HL-60 (cell line): ENCODE measurements at regions not wholly inside any gene's neighbourhood (a gene's known extent, or its start where the extent isn't known, plus 50 kb on each side); places are given as distances from the start of the nearest gene placed in this dataset.

ENCODE experiments used
- DNase-seq, 2 experiments: peaks; one replicate each; pipeline ENCODE4 v3.0.0-alpha.2; 2010 to 2020; ENCODE audit warnings: low read depth in 1 of 2, low spot score in 1 of 2
- H3K27ac ChIP-seq: fragments of 250-450 bp; sonication (Bioruptor Pico); replicated peaks from 2 replicates; pipeline ENCODE4 v1.5.1; 2020; ENCODE audit warnings: mild to moderate bottlenecking, moderate library complexity
- H3K27me3 ChIP-seq: fragments of 250-450 bp; sonication (Bioruptor Pico); 2 replicates; pipeline ENCODE4 v1.5.1; 2021; ENCODE audit warnings: mild to moderate bottlenecking, moderate library complexity; ENCODE audit not compliant: insufficient read depth, poor library complexity, severe bottlenecking
- H3K4me3 ChIP-seq: replicated peaks from 2 replicates; pipeline ENCODE4 v1.5.1; 2011; ENCODE audit warnings: mild to moderate bottlenecking, control low read depth, low read length; ENCODE audit not compliant: insufficient read depth
- GABPA ChIP-seq: IDR thresholded peaks from 2 replicates; pipeline ENCODE4 v1.6.1; 2012; ENCODE audit warnings: low read depth
- POLR2AphosphoS5 ChIP-seq: IDR thresholded peaks from 2 replicates; pipeline ENCODE4 v1.6.1; 2012; ENCODE audit warnings: low read depth
- SPI1 ChIP-seq: IDR thresholded peaks from 2 replicates; pipeline ENCODE4 v1.6.1; 2012; ENCODE audit warnings: low read depth, mild to moderate bottlenecking, borderline replicate concordance
- TF ChIP-seq, protein P1 (sequence below): IDR thresholded peaks from one replicate; pipeline ENCODE4 v1.5.1; 2011; ENCODE audit warnings: low read length, control low read depth, inconsistent platforms; ENCODE audit not compliant: insufficient read depth
- TF ChIP-seq, protein P2 (sequence below): IDR thresholded peaks from 2 replicates; pipeline ENCODE4 v1.6.1; 2012; ENCODE audit warnings: low read depth; ENCODE audit not compliant: insufficient replicate concordance

DNA sequence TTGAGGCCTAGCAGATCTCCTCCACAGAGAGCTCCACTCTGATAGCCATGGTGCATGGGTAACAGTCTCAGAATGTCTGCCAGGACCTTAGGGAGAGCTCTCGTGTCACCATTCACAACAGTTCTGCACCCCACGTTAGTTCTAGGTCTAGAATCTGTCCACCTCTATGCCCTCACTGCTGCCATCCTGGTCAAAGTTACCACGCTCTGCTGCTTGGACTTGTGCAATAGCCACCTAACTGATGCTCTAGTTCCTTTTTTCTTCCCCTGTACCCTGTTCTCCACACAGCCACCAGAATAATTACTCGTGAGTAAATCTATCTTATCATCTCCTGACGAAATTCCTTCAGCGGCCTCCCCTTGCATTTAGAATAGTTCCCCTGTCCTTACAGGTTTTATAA lies 268.8 kb upstream of the GATB start:
- H3K27ac ChIP-seq: no peak overlapping the region
- DNase-seq: peak; percentile 30 to 53

DNA sequence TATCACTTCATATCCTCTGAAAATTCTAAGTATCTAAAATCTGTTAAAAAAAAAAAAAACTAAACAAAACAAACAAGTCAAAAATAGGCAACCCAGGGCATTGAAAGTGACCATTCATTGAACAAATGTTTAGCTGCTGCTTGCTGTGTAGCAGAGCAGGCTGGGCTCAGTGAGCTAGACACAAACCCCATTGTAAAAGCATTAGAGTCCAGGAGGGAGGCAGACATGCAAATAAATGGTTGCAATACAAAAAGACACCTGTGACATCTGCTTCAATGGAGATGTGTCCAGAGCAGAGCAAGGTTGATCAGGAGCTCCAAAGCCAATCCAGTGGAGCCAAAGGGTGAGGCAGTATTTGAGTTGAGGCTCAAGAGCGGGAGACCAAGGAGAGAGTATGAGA lies 267.3 kb upstream of the GATB start:
- no peak for TF ChIP-seq SPI1
- TF ChIP-seq POLR2AphosphoS5: no peak
- no peak for TF ChIP-seq GABPA
- TF ChIP-seq, protein P1, sequence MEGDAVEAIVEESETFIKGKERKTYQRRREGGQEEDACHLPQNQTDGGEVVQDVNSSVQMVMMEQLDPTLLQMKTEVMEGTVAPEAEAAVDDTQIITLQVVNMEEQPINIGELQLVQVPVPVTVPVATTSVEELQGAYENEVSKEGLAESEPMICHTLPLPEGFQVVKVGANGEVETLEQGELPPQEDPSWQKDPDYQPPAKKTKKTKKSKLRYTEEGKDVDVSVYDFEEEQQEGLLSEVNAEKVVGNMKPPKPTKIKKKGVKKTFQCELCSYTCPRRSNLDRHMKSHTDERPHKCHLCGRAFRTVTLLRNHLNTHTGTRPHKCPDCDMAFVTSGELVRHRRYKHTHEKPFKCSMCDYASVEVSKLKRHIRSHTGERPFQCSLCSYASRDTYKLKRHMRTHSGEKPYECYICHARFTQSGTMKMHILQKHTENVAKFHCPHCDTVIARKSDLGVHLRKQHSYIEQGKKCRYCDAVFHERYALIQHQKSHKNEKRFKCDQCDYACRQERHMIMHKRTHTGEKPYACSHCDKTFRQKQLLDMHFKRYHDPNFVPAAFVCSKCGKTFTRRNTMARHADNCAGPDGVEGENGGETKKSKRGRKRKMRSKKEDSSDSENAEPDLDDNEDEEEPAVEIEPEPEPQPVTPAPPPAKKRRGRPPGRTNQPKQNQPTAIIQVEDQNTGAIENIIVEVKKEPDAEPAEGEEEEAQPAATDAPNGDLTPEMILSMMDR: no peak
- TF ChIP-seq, protein P2, sequence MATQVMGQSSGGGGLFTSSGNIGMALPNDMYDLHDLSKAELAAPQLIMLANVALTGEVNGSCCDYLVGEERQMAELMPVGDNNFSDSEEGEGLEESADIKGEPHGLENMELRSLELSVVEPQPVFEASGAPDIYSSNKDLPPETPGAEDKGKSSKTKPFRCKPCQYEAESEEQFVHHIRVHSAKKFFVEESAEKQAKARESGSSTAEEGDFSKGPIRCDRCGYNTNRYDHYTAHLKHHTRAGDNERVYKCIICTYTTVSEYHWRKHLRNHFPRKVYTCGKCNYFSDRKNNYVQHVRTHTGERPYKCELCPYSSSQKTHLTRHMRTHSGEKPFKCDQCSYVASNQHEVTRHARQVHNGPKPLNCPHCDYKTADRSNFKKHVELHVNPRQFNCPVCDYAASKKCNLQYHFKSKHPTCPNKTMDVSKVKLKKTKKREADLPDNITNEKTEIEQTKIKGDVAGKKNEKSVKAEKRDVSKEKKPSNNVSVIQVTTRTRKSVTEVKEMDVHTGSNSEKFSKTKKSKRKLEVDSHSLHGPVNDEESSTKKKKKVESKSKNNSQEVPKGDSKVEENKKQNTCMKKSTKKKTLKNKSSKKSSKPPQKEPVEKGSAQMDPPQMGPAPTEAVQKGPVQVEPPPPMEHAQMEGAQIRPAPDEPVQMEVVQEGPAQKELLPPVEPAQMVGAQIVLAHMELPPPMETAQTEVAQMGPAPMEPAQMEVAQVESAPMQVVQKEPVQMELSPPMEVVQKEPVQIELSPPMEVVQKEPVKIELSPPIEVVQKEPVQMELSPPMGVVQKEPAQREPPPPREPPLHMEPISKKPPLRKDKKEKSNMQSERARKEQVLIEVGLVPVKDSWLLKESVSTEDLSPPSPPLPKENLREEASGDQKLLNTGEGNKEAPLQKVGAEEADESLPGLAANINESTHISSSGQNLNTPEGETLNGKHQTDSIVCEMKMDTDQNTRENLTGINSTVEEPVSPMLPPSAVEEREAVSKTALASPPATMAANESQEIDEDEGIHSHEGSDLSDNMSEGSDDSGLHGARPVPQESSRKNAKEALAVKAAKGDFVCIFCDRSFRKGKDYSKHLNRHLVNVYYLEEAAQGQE: no peak
- Histone ChIP-seq H3K27ac (no peak overlapping the region), H3K4me3 (no peak overlapping the region), H3K27me3 (no peaks in the 10 kb centered on the region)
- no peak for DNase-seq

More for the DNA sequence above, 268.8 kb upstream of the GATB start:
- TF ChIP-seq SPI1: peak; percentile 30; the same call in 1 of the 2 replicates
- TF ChIP-seq, protein P2: no peak
- Histone ChIP-seq H3K27me3 (no peaks in the 10 kb centered on the region), H3K4me3 (no peak overlapping the region)

DNA sequence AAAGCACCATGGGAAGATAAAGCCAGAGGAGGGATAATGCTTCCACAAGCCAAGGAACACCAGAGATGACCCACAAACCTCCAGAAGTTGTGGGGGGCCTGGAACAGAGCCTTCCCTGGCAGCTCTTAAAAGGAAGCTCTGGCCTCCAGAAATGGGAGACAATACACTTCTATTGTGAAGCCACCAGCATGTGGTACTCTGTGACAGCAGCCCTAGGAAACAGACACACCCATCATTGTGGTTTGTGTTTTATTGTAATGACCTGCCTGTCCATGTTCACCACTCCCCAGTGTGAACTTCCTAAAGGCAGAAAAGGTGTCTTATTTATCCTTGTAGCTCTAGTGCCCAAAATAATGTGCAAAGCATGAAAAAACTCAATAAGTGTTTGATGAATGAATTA lies 264.1 kb upstream of the GATB start:
- no peak overlapping the region for H3K27ac ChIP-seq
- DNase-seq: no peak
- H3K4me3 ChIP-seq: no peak overlapping the region
- no peaks in the 10 kb centered on the region for H3K27me3 ChIP-seq
- TF ChIP-seq, protein P1: no peak
- TF ChIP-seq, protein P2: no peak
- no peak for TF ChIP-seq POLR2AphosphoS5
- no peak for TF ChIP-seq GABPA
- TF ChIP-seq SPI1: no peak

DNA sequence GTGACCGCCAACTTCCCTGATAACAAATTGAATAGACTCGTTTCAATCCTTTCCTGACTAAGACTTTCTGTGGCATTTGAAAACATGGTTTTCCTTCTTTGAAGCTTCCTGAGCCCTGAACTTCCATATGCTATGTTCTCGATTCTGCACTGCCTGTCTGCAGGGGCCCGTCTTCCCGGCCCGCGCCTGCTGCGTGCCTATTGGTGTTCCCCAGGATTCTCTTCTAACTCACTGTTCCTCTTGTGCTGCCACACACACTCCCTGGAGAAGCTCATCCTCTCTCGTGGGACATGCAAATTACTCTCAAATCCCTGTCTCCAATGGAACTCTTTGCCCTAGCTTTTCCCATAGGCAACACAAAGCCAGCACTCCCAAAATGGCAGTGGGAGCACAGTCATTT lies 262.9 kb upstream of the GATB start:
- Histone ChIP-seq H3K27me3 (no peaks in the 10 kb centered on the region), H3K27ac (no peak overlapping the region), H3K4me3 (no peak overlapping the region)
- TF ChIP-seq, protein P2: no peak
- no peak for TF ChIP-seq POLR2AphosphoS5
- TF ChIP-seq, protein P1: no peak
- TF ChIP-seq SPI1: no peak
- TF ChIP-seq GABPA: no peak
- no peak for DNase-seq
